GM23338 (cell line): ENCODE measurements at regions not wholly inside any gene's neighbourhood (a gene's known extent, or its start where the extent isn't known, plus 50 kb on each side); places are given as distances from the start of the nearest gene placed in this dataset.

Experiments
- ATAC-seq: fragments of 200-7000 bp; cut with Tn5 transposase; 3 replicates; pipeline ENCODE4 v1.9.1; 2020
- DNase-seq: peaks from one replicate; pipeline ENCODE4 v3.0.0-alpha.2; 2015; ENCODE audit warnings: low spot score
- H2AFZ ChIP-seq: fragments of 200-600 bp; sonication (generic); 2 replicates; pipeline ENCODE4 v1.8.0; 2016; ENCODE audit warnings: antibody characterized with exemption, mild to moderate bottlenecking, moderate library complexity
- H3F3A ChIP-seq: fragments of 200-600 bp; sonication (generic); replicated peaks from 2 replicates; pipeline ENCODE4 v1.8.0; 2017; ENCODE audit warnings: antibody characterized with exemption, mixed run types, low read depth
- H3K27ac ChIP-seq: fragments of 200-600 bp; sonication (generic); 2 replicates; pipeline ENCODE4 v1.6.1; 2016; ENCODE audit warnings: low read depth
- H3K27me3 ChIP-seq: fragments of 200-600 bp; sonication (generic); 2 replicates; pipeline ENCODE4 v1.8.0; 2016; ENCODE audit warnings: mild to moderate bottlenecking, mixed run types, moderate library complexity; ENCODE audit not compliant: insufficient read depth
- H3K36me3 ChIP-seq: fragments of 200-600 bp; sonication (generic); 2 replicates; pipeline ENCODE4 v1.8.0; 2016; ENCODE audit warnings: mild to moderate bottlenecking; ENCODE audit not compliant: insufficient read depth
- H3K4me1 ChIP-seq: fragments of 200-600 bp; sonication (generic); 2 replicates; pipeline ENCODE4 v1.8.0; 2016; ENCODE audit warnings: mild to moderate bottlenecking, moderate library complexity; ENCODE audit not compliant: insufficient read depth
- H3K4me2 ChIP-seq: fragments of 200-600 bp; sonication (generic); 2 replicates; pipeline ENCODE4 v1.7.1; 2017; ENCODE audit warnings: mixed run types
- H3K4me3 ChIP-seq: fragments of 200-600 bp; sonication (generic); 2 replicates; pipeline ENCODE4 v1.6.1; 2016; ENCODE audit warnings: mixed run types
- H3K79me2 ChIP-seq: fragments of 200-600 bp; sonication (generic); replicated peaks from 2 replicates; pipeline ENCODE4 v1.8.0; 2017; ENCODE audit warnings: mild to moderate bottlenecking; ENCODE audit not compliant: insufficient read depth
- H3K9me2 ChIP-seq: fragments of 200-600 bp; sonication (generic); 2 replicates; pipeline ENCODE4 v1.8.0; 2017; ENCODE audit not compliant: insufficient read depth
- H4K20me1 ChIP-seq: fragments of 200-600 bp; sonication (generic); replicated peaks from 2 replicates; pipeline ENCODE4 v1.8.0; 2017; ENCODE audit warnings: mild to moderate bottlenecking; ENCODE audit not compliant: insufficient read depth
- H3K27ac Mint-ChIP-seq: 2 replicates; pipeline ENCODE4 v1.8.0; 2020; ENCODE audit warnings: inconsistent platforms, mild to moderate bottlenecking, moderate library complexity, mixed read lengths
- H3K27me3 Mint-ChIP-seq: 3 replicates; pipeline ENCODE4 v1.8.0; 2022; ENCODE audit warnings: low read depth, mild to moderate bottlenecking, moderate library complexity, mixed read lengths, inconsistent platforms; ENCODE audit not compliant: insufficient read depth, poor library complexity
- H3K36me3 Mint-ChIP-seq: 3 replicates; pipeline ENCODE4 v1.8.0; 2021; ENCODE audit warnings: low read depth, mild to moderate bottlenecking, inconsistent platforms, moderate library complexity, mixed read lengths
- H3K4me1 Mint-ChIP-seq: 3 replicates; pipeline ENCODE4 v1.8.0; 2020; ENCODE audit warnings: mild to moderate bottlenecking, inconsistent platforms, mixed read lengths
- H3K4me3 Mint-ChIP-seq: 3 replicates; pipeline ENCODE4 v1.8.0; 2021; ENCODE audit warnings: moderate library complexity, mild to moderate bottlenecking, inconsistent platforms, mixed read lengths
- H3K9me3 Mint-ChIP-seq: 3 replicates; pipeline ENCODE4 v1.8.0; 2020; ENCODE audit warnings: moderate library complexity, mild to moderate bottlenecking, inconsistent platforms, mixed read lengths
- CREB1 ChIP-seq: fragments of 250-450 bp; sonication (Bioruptor Pico); IDR thresholded peaks from 2 replicates; pipeline ENCODE4 v1.5.0; 2020; ENCODE audit warnings: low read depth, mild to moderate bottlenecking, moderate library complexity
- CTCF ChIP-seq, 2 experiments: fragments of 200-600 bp in 1 of 2; sonication (generic) in 1 of 2; conservative IDR thresholded peaks; 2 replicates each; pipeline versions ENCODE4 v1.5.1 to v1.6.1; 2016 to 2017; ENCODE audit warnings: antibody characterized with exemption in 2 of 2, low read depth in 2 of 2, mild to moderate bottlenecking in 2 of 2, moderate library complexity in 1 of 2
- ETS1 ChIP-seq: IDR thresholded peaks from 2 replicates; pipeline ENCODE4 v1.6.1; 2016; ENCODE audit warnings: antibody characterized with exemption
- EZH2 ChIP-seq: fragments of 200-600 bp; sonication (generic); IDR thresholded peaks from one replicate; pipeline ENCODE4 v1.8.0; 2017; ENCODE audit warnings: antibody characterized with exemption, mild to moderate bottlenecking, low read depth; ENCODE audit not compliant: unreplicated experiment
- EZH2phosphoT487 ChIP-seq: fragments of 200-600 bp; sonication (generic); IDR thresholded peaks from one replicate; pipeline ENCODE4 v1.8.1; 2018; ENCODE audit warnings: antibody characterized with exemption; ENCODE audit not compliant: unreplicated experiment
- JUNB ChIP-seq: IDR thresholded peaks from one replicate; pipeline ENCODE4 v1.6.1; 2016; ENCODE audit warnings: antibody characterized with exemption; ENCODE audit not compliant: unreplicated experiment
- NANOG ChIP-seq: IDR thresholded peaks from 2 replicates; pipeline ENCODE4 v1.6.1; 2016; ENCODE audit warnings: antibody characterized with exemption, borderline replicate concordance
- POLR2AphosphoS5 ChIP-seq: IDR thresholded peaks from 2 replicates; pipeline ENCODE4 v1.6.1; 2016; ENCODE audit warnings: antibody characterized with exemption, low read depth
- REST ChIP-seq: IDR thresholded peaks from one replicate; pipeline ENCODE4 v1.6.1; 2018; ENCODE audit warnings: antibody characterized with exemption; ENCODE audit not compliant: unreplicated experiment
- ZNF114 ChIP-seq: fragments of 250-450 bp; sonication (Bioruptor Pico); IDR thresholded peaks from 2 replicates; pipeline ENCODE4 v1.5.0; 2020; ENCODE audit warnings: mild to moderate bottlenecking, moderate library complexity
- ZNF331 ChIP-seq: fragments of 250-450 bp; sonication (Bioruptor Pico); IDR thresholded peaks from 2 replicates; pipeline ENCODE4 v1.5.0; 2020; ENCODE audit warnings: low read depth, mild to moderate bottlenecking, moderate library complexity

GRCh38 chrX:125947501-125947900 is 218.6 kb downstream of the DCAF12L2 start (continued):
- no peak for TF ChIP-seq CTCF (conservative IDR thresholded peaks at IDR 0.05; ENCODE audit: low read depth in 2 of 2)
- TF ChIP-seq EZH2phosphoT487, result no peak
- no peak for TF ChIP-seq POLR2AphosphoS5

GRCh38 chrX:125952973-125953372 is 213.1 kb downstream of the DCAF12L2 start:
- TF ChIP-seq ZNF114 (no peak), REST (no peak), POLR2AphosphoS5 (no peak), JUNB (no peak), CREB1 (CRISPR knock-in tag) (no peak), CTCF (conservative IDR thresholded peaks at IDR 0.05; ENCODE audit: low read depth in 2 of 2) (no peak), NANOG (no peak), ZNF331 (no peak), EZH2 (no peak), ETS1 (no peak)
- Mint-ChIP-seq H3K4me1 (no peaks in the 10 kb centered on the region), H3K27ac (no peak overlapping the region), H3K27me3 (no peaks in the 10 kb centered on the region), H3K9me3 (no peaks in the 10 kb centered on the region), H3K36me3 (no peaks in the 10 kb centered on the region), H3K4me3 (no peak overlapping the region)
- Histone ChIP-seq H3F3A (no peaks in the 10 kb centered on the region), H3K79me2 (no peaks in the 10 kb centered on the region), H3K4me1 (no peaks in the 10 kb centered on the region), H3K4me2 (no peak overlapping the region), H3K4me3 (no peak overlapping the region), H3K9me2 (no peaks in the 10 kb centered on the region), H4K20me1 (no peaks in the 10 kb centered on the region), H3K36me3 (no peaks in the 10 kb centered on the region), H3K27me3 (no peaks in the 10 kb centered on the region), H3K27ac (no peak overlapping the region), H2AFZ (no peak overlapping the region)
- DNase-seq (no peak), ATAC-seq (no peak)
